GM19043 (cell line): ENCODE measurements at regions not wholly inside any gene's neighbourhood (a gene's known extent, or its start where the extent isn't known, plus 50 kb on each side); places are given as distances from the start of the nearest gene placed in this dataset.

Source experiments
- ATAC-seq: cut with Tn5 transposase; IDR thresholded peaks from one replicate; pipeline ENCODE4 v1.9.1; 2021; ENCODE audit warnings: low read depth; ENCODE audit not compliant: unreplicated experiment

- no peak for ATAC-seq
Observed at GRCh38 chr5:152271420-152271819, 133.7 kb downstream of the NMUR2 start.

GRCh38 chr5:152270096-152270495 lies 135.0 kb downstream of the NMUR2 start:
- ATAC-seq, result no peak

- no peak for ATAC-seq
Observed at GRCh38 chr5:152269533-152269932, 135.5 kb downstream of the NMUR2 start.

GRCh38 chr5:152264645-152265254 lies 140.3 kb downstream of the NMUR2 start:
- ATAC-seq, result no peak

GRCh38 chr5:152262667-152263066 lies 142.4 kb downstream of the NMUR2 start:
- ATAC-seq, result no peak

GRCh38 chr5:152260940-152261339 lies 144.1 kb downstream of the NMUR2 start:
- no peak for ATAC-seq

GRCh38 chr5:152259702-152260101 lies 145.4 kb downstream of the NMUR2 start:
- no peak for ATAC-seq

GRCh38 chr5:152256580-152256979 lies 148.5 kb downstream of the NMUR2 start:
- ATAC-seq, result no peak

GRCh38 chr5:152255411-152255810 lies 149.7 kb downstream of the NMUR2 start:
- ATAC-seq, result no peak

- no peak for ATAC-seq
Observed at GRCh38 chr5:152247850-152248385, 157.2 kb downstream of the NMUR2 start.

GRCh38 chr5:152246401-152246800 lies 158.7 kb downstream of the NMUR2 start:
- ATAC-seq, result no peak

- ATAC-seq, result no peak
Observed at GRCh38 chr5:152237531-152237930, 167.5 kb downstream of the NMUR2 start.

- no peak for ATAC-seq
Observed at GRCh38 chr5:152226191-152226590, 178.9 kb downstream of the NMUR2 start.

- no peak for ATAC-seq
Observed at GRCh38 chr5:152221721-152222629, 183.1 kb downstream of the NMUR2 start.

- no peak for ATAC-seq
Observed at GRCh38 chr5:152218694-152219093, 186.4 kb downstream of the NMUR2 start.

GRCh38 chr5:152205804-152206203 lies 199.3 kb downstream of the NMUR2 start:
- no peak for ATAC-seq

- no peak for ATAC-seq
Observed at GRCh38 chr5:152202321-152202720, 202.8 kb downstream of the NMUR2 start.

GRCh38 chr5:152193391-152194107 lies 211.5 kb downstream of the NMUR2 start:
- ATAC-seq, result no peak

- ATAC-seq, result no peak
Observed at GRCh38 chr5:152188251-152188650, 216.8 kb downstream of the NMUR2 start.

- ATAC-seq, result no peak
Observed at GRCh38 chr5:152187668-152188067, 217.4 kb downstream of the NMUR2 start.
